IMR-90 (cell line): ENCODE measurements at regions not wholly inside any gene's neighbourhood (a gene's known extent, or its start where the extent isn't known, plus 50 kb on each side); places are given as distances from the start of the nearest gene placed in this dataset.

Experiments used
- ATAC-seq: fragments of 200-7000 bp; cut with Tn5 transposase; 2 replicates; pipeline ENCODE4 v1.9.1; 2020; ENCODE audit warnings: low read depth, mild to moderate bottlenecking, moderate library complexity
- BruUV-seq: library from RNA; stranded (reverse); fragments of 400-500 nt; replicated peaks from 2 replicates; lab custom pipeline; 2021; lab: Mats Ljungman, UMichigan
- CTCF ChIA-PET: fragments of 300-600 bp; formaldehyde crosslinking; extraction: SDS; loops from one replicate; lab custom pipeline; 2021; ENCODE audit warnings: antibody characterized with exemption; lab: Yijun Ruan, JAX
- POLR2A ChIA-PET: fragments of 300-600 bp; sonication (Branson Sonifier 250); formaldehyde crosslinking; loops from one replicate; lab custom pipeline; 2022; ENCODE audit warnings: antibody characterized with exemption; ENCODE audit not compliant: unreplicated experiment; lab: Charles Lee
- DNase-seq: peaks from one replicate; pipeline ENCODE4 v3.0.0; 2013
- H2AFZ ChIP-seq: replicated peaks from 2 replicates; pipeline ENCODE3; 2013; ENCODE audit warnings: low read length, mild to moderate bottlenecking; ENCODE audit not compliant: poor library complexity
- H2AK5ac ChIP-seq: 2 replicates; pipeline ENCODE4 v1.6.1; 2013; ENCODE audit warnings: low read depth, low read length, inconsistent platforms
- H2AK9ac ChIP-seq: replicated peaks from 2 replicates; pipeline ENCODE3; 2013; ENCODE audit warnings: mild to moderate bottlenecking, low read depth, low read length, moderate library complexity; ENCODE audit not compliant: poor library complexity
- H2BK120ac ChIP-seq: 2 replicates; pipeline ENCODE4 v1.6.1; 2013; ENCODE audit warnings: low read depth, low read length, inconsistent platforms
- H2BK15ac ChIP-seq: 3 replicates; pipeline ENCODE4 v1.6.1; 2013; ENCODE audit warnings: low read depth, low read length, inconsistent platforms
- H2BK20ac ChIP-seq: 2 replicates; pipeline ENCODE4 v1.6.1; 2013; ENCODE audit warnings: low read depth, mild to moderate bottlenecking, inconsistent platforms, low read length, moderate library complexity
- H2BK5ac ChIP-seq: 2 replicates; pipeline ENCODE4 v1.6.1; 2013; ENCODE audit warnings: mild to moderate bottlenecking, low read depth, low read length, inconsistent platforms; ENCODE audit not compliant: poor library complexity, severe bottlenecking
- H3K14ac ChIP-seq: replicated peaks from 2 replicates; pipeline ENCODE4 v1.6.1; 2013; ENCODE audit warnings: low read depth, low read length, inconsistent platforms
- H3K18ac ChIP-seq: 2 replicates; pipeline ENCODE4 v1.6.1; 2013; ENCODE audit warnings: low read depth, low read length, control low read depth
- H3K23ac ChIP-seq: 2 replicates; pipeline ENCODE4 v1.6.1; 2013; ENCODE audit warnings: low read depth, low read length, inconsistent platforms
- H3K27ac ChIP-seq: 2 replicates; pipeline ENCODE4 v1.5.1; 2013; ENCODE audit warnings: mild to moderate bottlenecking, control low read depth, low read length; ENCODE audit not compliant: insufficient read depth
- H3K27me3 ChIP-seq: 2 replicates; pipeline ENCODE4 v1.6.1; 2013; ENCODE audit warnings: low read length; ENCODE audit not compliant: control insufficient read depth, insufficient read depth
- H3K36me3 ChIP-seq: 2 replicates; pipeline ENCODE4 v1.6.1; 2013; ENCODE audit warnings: low read length, mixed read lengths; ENCODE audit not compliant: control insufficient read depth, insufficient read depth
- H3K4ac ChIP-seq: 2 replicates; pipeline ENCODE4 v1.6.1; 2013; ENCODE audit warnings: low read depth, low read length, inconsistent platforms
- H3K4me1 ChIP-seq: 2 replicates; pipeline ENCODE4 v1.6.1; 2013; ENCODE audit warnings: low read length, mixed read lengths; ENCODE audit not compliant: control insufficient read depth, insufficient read depth
- H3K4me2 ChIP-seq: 2 replicates; pipeline ENCODE4 v1.6.1; 2013; ENCODE audit warnings: low read depth, mild to moderate bottlenecking, control low read depth, low read length, moderate library complexity
- H3K4me3 ChIP-seq: 2 replicates; pipeline ENCODE4 v1.5.1; 2013; ENCODE audit warnings: low read depth, mild to moderate bottlenecking, control low read depth, low read length, moderate library complexity; ENCODE audit not compliant: insufficient read depth
- H3K56ac ChIP-seq: 2 replicates; pipeline ENCODE4 v1.6.1; 2013; ENCODE audit warnings: low read length, inconsistent platforms; ENCODE audit not compliant: insufficient read depth; ENCODE audit errors: extremely low read depth
- H3K79me1 ChIP-seq, 2 experiments: 2 replicates each; pipeline ENCODE4 v1.6.1; 2013; ENCODE audit warnings: low read length in 2 of 2, inconsistent platforms in 1 of 2, low read depth in 1 of 2
- H3K9ac ChIP-seq: 2 replicates; pipeline ENCODE4 v1.6.1; 2013; ENCODE audit warnings: low read depth, low read length, control low read depth
- H3K9me1 ChIP-seq: 2 replicates; pipeline ENCODE4 v1.6.1; 2013; ENCODE audit warnings: low read length, inconsistent platforms; ENCODE audit not compliant: insufficient read depth
- H3K9me3 ChIP-seq: 2 replicates; pipeline ENCODE4 v1.6.1; 2013; ENCODE audit warnings: low read length; ENCODE audit not compliant: control insufficient read depth, insufficient read depth
- H4K20me1 ChIP-seq: 2 replicates; pipeline ENCODE4 v1.6.1; 2013; ENCODE audit warnings: low read length, inconsistent platforms; ENCODE audit not compliant: insufficient read depth
- H4K5ac ChIP-seq: 2 replicates; pipeline ENCODE4 v1.6.1; 2013; ENCODE audit warnings: mild to moderate bottlenecking, low read depth, low read length, control low read depth
- H4K8ac ChIP-seq, 2 experiments: 2 replicates each; pipeline ENCODE4 v1.6.1; 2013; ENCODE audit warnings: low read depth in 2 of 2, low read length in 2 of 2, control low read depth in 1 of 2, inconsistent platforms in 1 of 2
- H4K91ac ChIP-seq: 2 replicates; pipeline ENCODE4 v1.6.1; 2013; ENCODE audit warnings: low read depth, low read length, inconsistent platforms; ENCODE audit not compliant: insufficient read depth
- CEBPB ChIP-seq: IDR thresholded peaks from 2 replicates; pipeline ENCODE4 v1.6.1; 2012; ENCODE audit warnings: low read depth, low read length, improper control_type of control experiment
- MAFK ChIP-seq: IDR thresholded peaks from 2 replicates; pipeline ENCODE4 v1.6.1; 2012; ENCODE audit warnings: low read depth, low read length, improper control_type of control experiment
- MAZ ChIP-seq: IDR thresholded peaks from 2 replicates; pipeline ENCODE4 v1.6.1; 2012; ENCODE audit warnings: low read depth, mild to moderate bottlenecking, low read length, improper control_type of control experiment, moderate library complexity, borderline replicate concordance
- RAD21 ChIP-seq: IDR thresholded peaks from 2 replicates; pipeline ENCODE4 v1.6.1; 2012; ENCODE audit warnings: low read length, improper control_type of control experiment
- SMC3 ChIP-seq: fragments of 150-350 bp; IDR thresholded peaks from 2 replicates; pipeline ENCODE4 v1.6.1; 2016; ENCODE audit warnings: low read depth, mild to moderate bottlenecking, antibody characterized with exemption, low read length, moderate library complexity
- WGBS, 2 experiments: methylation state at CpG; one replicate each; pipeline versions ENCODE4 v1.1.5 to v1.1.7; 2013; ENCODE audit warnings: missing lambda C conversion rate in 2 of 2; ENCODE audit not compliant: insufficient read length in 1 of 2; ENCODE audit errors: extremely low coverage in 2 of 2; 5-methylcytosine and 5-hydroxymethylcytosine counted together
- dilution Hi-C: fragments of 300-500 bp; cut with HindIII; formaldehyde crosslinking; loops from one replicate; pipeline ENCODE4 v1.14.3; 2018; ENCODE audit warnings: low sequenced_read_pairs; ENCODE audit not compliant: unreplicated experiment
- in situ Hi-C: fragments of 300-500 bp; cut with MboI; formaldehyde crosslinking; loops from 3 replicates; pipeline ENCODE4 v1.14.3; 2019; ENCODE audit warnings: low sequenced_read_pairs, inconsistent platforms, mixed read lengths
- intact Hi-C: fragments of 100-400 bp; cut with micrococcal nuclease; formaldehyde crosslinking; loops from 2 replicates; pipeline ENCODE4 v1.10.0; 2022
- TF ChIP-seq, protein P1 (sequence below): conservative IDR thresholded peaks from 2 replicates; pipeline ENCODE4 v1.5.1; 2012; ENCODE audit warnings: mild to moderate bottlenecking, low read depth, low read length, improper control_type of control experiment

DNA sequence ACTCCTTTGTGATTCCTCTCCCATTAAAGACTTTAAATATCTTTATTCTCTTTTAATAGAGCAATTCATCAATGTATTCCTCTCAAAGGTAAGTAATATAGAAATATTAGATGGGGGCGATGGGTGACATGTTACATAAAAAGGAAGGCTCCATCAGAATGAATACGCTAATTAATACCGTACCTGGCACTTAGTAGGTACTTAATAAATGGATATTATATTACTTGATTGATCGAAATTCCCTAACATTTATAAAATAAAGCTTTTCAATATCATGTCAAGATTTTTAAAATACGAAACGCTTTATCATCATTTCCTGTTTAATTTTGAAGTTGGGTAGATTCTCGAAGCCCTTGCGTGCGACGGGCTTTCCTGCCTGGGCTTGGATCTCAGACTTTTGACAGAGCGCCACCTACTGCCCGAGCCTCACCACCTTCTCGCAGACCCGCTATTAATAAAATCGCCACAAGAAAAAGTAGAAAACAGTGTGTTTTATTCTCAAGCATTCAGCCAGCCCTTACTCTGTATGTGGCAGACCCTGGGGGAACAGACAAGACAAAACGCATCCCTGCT, 99.4 kb downstream of the C5orf15 start:
- H3K36me3 ChIP-seq, result no peaks in the 10 kb centered on the region
- H4K8ac ChIP-seq, result no peak overlapping the region
- H3K23ac ChIP-seq, result no peak overlapping the region
- intact Hi-C loops (loop anchor here (1.0 to 5.0 kb wide), 4 partner anchors 115 to 758 kb away; no protein-coding TSS in a partner anchor), in situ Hi-C loops (no loop called here), dilution Hi-C loops (no loop called here)
- ChIA-PET CTCF (interaction anchor here (0.6 to 1.6 kb wide), 4 partner anchors 13 to 757 kb away, joined by 3 to 4 read pairs (median 4); no protein-coding TSS in a partner anchor), POLR2A (no interaction called here)
- peak; percentile 73 for DNase-seq
- H3K9me1 ChIP-seq, result no peaks in the 10 kb centered on the region
- H2BK5ac ChIP-seq, result no peak overlapping the region
- no TSS peak for BruUV-seq
- no peak overlapping the region for H3K27ac ChIP-seq
- no peak overlapping the region for H3K4me2 ChIP-seq
- peaks cover 23% of the 10 kb centered on the region; the same call in 1 of the 2 replicates for H3K27me3 ChIP-seq
- H3K18ac ChIP-seq, result no peak overlapping the region
- no peak overlapping the region for H2BK120ac ChIP-seq
- no peak overlapping the region for H3K9ac ChIP-seq
- H2BK15ac ChIP-seq, result no peak overlapping the region
- H2AK9ac ChIP-seq, result no peak overlapping the region
- ATAC-seq, result peak; percentile 71
- H3K4ac ChIP-seq, result no peak overlapping the region
- H4K5ac ChIP-seq, result no peak overlapping the region
- no peak overlapping the region for H2AK5ac ChIP-seq
- no peaks in the 10 kb centered on the region for H4K20me1 ChIP-seq
- no peaks in the 10 kb centered on the region for H3K9me3 ChIP-seq
- no peak overlapping the region for H4K91ac ChIP-seq
- no CpG with 5 or more reads among the region's 16 CpGs for WGBS, 2 experiments
- no peaks in the 10 kb centered on the region for H3K79me1 ChIP-seq
- no peak overlapping the region for H3K4me3 ChIP-seq
- peak overlapping the region; percentile 57 for H2AFZ ChIP-seq
- H3K4me1 ChIP-seq, result no peaks in the 10 kb centered on the region
- no peak overlapping the region for H2BK20ac ChIP-seq
- TF ChIP-seq, protein P1, sequence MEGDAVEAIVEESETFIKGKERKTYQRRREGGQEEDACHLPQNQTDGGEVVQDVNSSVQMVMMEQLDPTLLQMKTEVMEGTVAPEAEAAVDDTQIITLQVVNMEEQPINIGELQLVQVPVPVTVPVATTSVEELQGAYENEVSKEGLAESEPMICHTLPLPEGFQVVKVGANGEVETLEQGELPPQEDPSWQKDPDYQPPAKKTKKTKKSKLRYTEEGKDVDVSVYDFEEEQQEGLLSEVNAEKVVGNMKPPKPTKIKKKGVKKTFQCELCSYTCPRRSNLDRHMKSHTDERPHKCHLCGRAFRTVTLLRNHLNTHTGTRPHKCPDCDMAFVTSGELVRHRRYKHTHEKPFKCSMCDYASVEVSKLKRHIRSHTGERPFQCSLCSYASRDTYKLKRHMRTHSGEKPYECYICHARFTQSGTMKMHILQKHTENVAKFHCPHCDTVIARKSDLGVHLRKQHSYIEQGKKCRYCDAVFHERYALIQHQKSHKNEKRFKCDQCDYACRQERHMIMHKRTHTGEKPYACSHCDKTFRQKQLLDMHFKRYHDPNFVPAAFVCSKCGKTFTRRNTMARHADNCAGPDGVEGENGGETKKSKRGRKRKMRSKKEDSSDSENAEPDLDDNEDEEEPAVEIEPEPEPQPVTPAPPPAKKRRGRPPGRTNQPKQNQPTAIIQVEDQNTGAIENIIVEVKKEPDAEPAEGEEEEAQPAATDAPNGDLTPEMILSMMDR, result peak; percentile 88
- TF ChIP-seq RAD21 (peak; percentile 72), CEBPB (no peak), MAZ (no peak), MAFK (peak; percentile 5; the same call in 1 of the 2 replicates), SMC3 (peak; percentile 56)
- H3K56ac ChIP-seq, result no peak overlapping the region
- no peak overlapping the region for H3K14ac ChIP-seq
